IMR-90 (cell line): ENCODE measurements at regions not wholly inside any gene's neighbourhood (a gene's known extent, or its start where the extent isn't known, plus 50 kb on each side); places are given as distances from the start of the nearest gene placed in this dataset.

ENCODE experiments used
- ATAC-seq: fragments of 200-7000 bp; cut with Tn5 transposase; 2 replicates; pipeline ENCODE4 v1.9.1; 2020; ENCODE audit warnings: low read depth, mild to moderate bottlenecking, moderate library complexity
- BruUV-seq: library from RNA; stranded (reverse); fragments of 400-500 nt; replicated peaks from 2 replicates; lab custom pipeline; 2021; lab: Mats Ljungman, UMichigan
- CTCF ChIA-PET: fragments of 300-600 bp; formaldehyde crosslinking; extraction: SDS; loops from one replicate; lab custom pipeline; 2021; ENCODE audit warnings: antibody characterized with exemption; lab: Yijun Ruan, JAX
- POLR2A ChIA-PET: fragments of 300-600 bp; sonication (Branson Sonifier 250); formaldehyde crosslinking; loops from one replicate; lab custom pipeline; 2022; ENCODE audit warnings: antibody characterized with exemption; ENCODE audit not compliant: unreplicated experiment; lab: Charles Lee
- DNase-seq: peaks from one replicate; pipeline ENCODE4 v3.0.0; 2013
- H2AFZ ChIP-seq: replicated peaks from 2 replicates; pipeline ENCODE3; 2013; ENCODE audit warnings: low read length, mild to moderate bottlenecking; ENCODE audit not compliant: poor library complexity
- H2AK5ac ChIP-seq: 2 replicates; pipeline ENCODE4 v1.6.1; 2013; ENCODE audit warnings: low read depth, low read length, inconsistent platforms
- H2AK9ac ChIP-seq: replicated peaks from 2 replicates; pipeline ENCODE3; 2013; ENCODE audit warnings: mild to moderate bottlenecking, low read depth, low read length, moderate library complexity; ENCODE audit not compliant: poor library complexity
- H2BK120ac ChIP-seq: 2 replicates; pipeline ENCODE4 v1.6.1; 2013; ENCODE audit warnings: low read depth, low read length, inconsistent platforms
- H2BK15ac ChIP-seq: 3 replicates; pipeline ENCODE4 v1.6.1; 2013; ENCODE audit warnings: low read depth, low read length, inconsistent platforms
- H2BK20ac ChIP-seq: 2 replicates; pipeline ENCODE4 v1.6.1; 2013; ENCODE audit warnings: low read depth, mild to moderate bottlenecking, inconsistent platforms, low read length, moderate library complexity
- H2BK5ac ChIP-seq: 2 replicates; pipeline ENCODE4 v1.6.1; 2013; ENCODE audit warnings: mild to moderate bottlenecking, low read depth, low read length, inconsistent platforms; ENCODE audit not compliant: poor library complexity, severe bottlenecking
- H3K14ac ChIP-seq: replicated peaks from 2 replicates; pipeline ENCODE4 v1.6.1; 2013; ENCODE audit warnings: low read depth, low read length, inconsistent platforms
- H3K18ac ChIP-seq: 2 replicates; pipeline ENCODE4 v1.6.1; 2013; ENCODE audit warnings: low read depth, low read length, control low read depth
- H3K23ac ChIP-seq: 2 replicates; pipeline ENCODE4 v1.6.1; 2013; ENCODE audit warnings: low read depth, low read length, inconsistent platforms
- H3K27ac ChIP-seq: 2 replicates; pipeline ENCODE4 v1.5.1; 2013; ENCODE audit warnings: mild to moderate bottlenecking, control low read depth, low read length; ENCODE audit not compliant: insufficient read depth
- H3K27me3 ChIP-seq: 2 replicates; pipeline ENCODE4 v1.6.1; 2013; ENCODE audit warnings: low read length; ENCODE audit not compliant: control insufficient read depth, insufficient read depth
- H3K36me3 ChIP-seq: 2 replicates; pipeline ENCODE4 v1.6.1; 2013; ENCODE audit warnings: low read length, mixed read lengths; ENCODE audit not compliant: control insufficient read depth, insufficient read depth
- H3K4ac ChIP-seq: 2 replicates; pipeline ENCODE4 v1.6.1; 2013; ENCODE audit warnings: low read depth, low read length, inconsistent platforms
- H3K4me1 ChIP-seq: 2 replicates; pipeline ENCODE4 v1.6.1; 2013; ENCODE audit warnings: low read length, mixed read lengths; ENCODE audit not compliant: control insufficient read depth, insufficient read depth
- H3K4me2 ChIP-seq: 2 replicates; pipeline ENCODE4 v1.6.1; 2013; ENCODE audit warnings: low read depth, mild to moderate bottlenecking, control low read depth, low read length, moderate library complexity
- H3K4me3 ChIP-seq: 2 replicates; pipeline ENCODE4 v1.5.1; 2013; ENCODE audit warnings: low read depth, mild to moderate bottlenecking, control low read depth, low read length, moderate library complexity; ENCODE audit not compliant: insufficient read depth
- H3K56ac ChIP-seq: 2 replicates; pipeline ENCODE4 v1.6.1; 2013; ENCODE audit warnings: low read length, inconsistent platforms; ENCODE audit not compliant: insufficient read depth; ENCODE audit errors: extremely low read depth
- H3K79me1 ChIP-seq, 2 experiments: 2 replicates each; pipeline ENCODE4 v1.6.1; 2013; ENCODE audit warnings: low read length in 2 of 2, inconsistent platforms in 1 of 2, low read depth in 1 of 2
- H3K9ac ChIP-seq: 2 replicates; pipeline ENCODE4 v1.6.1; 2013; ENCODE audit warnings: low read depth, low read length, control low read depth
- H3K9me1 ChIP-seq: 2 replicates; pipeline ENCODE4 v1.6.1; 2013; ENCODE audit warnings: low read length, inconsistent platforms; ENCODE audit not compliant: insufficient read depth
- H3K9me3 ChIP-seq: 2 replicates; pipeline ENCODE4 v1.6.1; 2013; ENCODE audit warnings: low read length; ENCODE audit not compliant: control insufficient read depth, insufficient read depth
- H4K20me1 ChIP-seq: 2 replicates; pipeline ENCODE4 v1.6.1; 2013; ENCODE audit warnings: low read length, inconsistent platforms; ENCODE audit not compliant: insufficient read depth
- H4K5ac ChIP-seq: 2 replicates; pipeline ENCODE4 v1.6.1; 2013; ENCODE audit warnings: mild to moderate bottlenecking, low read depth, low read length, control low read depth
- H4K8ac ChIP-seq, 2 experiments: 2 replicates each; pipeline ENCODE4 v1.6.1; 2013; ENCODE audit warnings: low read depth in 2 of 2, low read length in 2 of 2, control low read depth in 1 of 2, inconsistent platforms in 1 of 2
- H4K91ac ChIP-seq: 2 replicates; pipeline ENCODE4 v1.6.1; 2013; ENCODE audit warnings: low read depth, low read length, inconsistent platforms; ENCODE audit not compliant: insufficient read depth
- BHLHE40 ChIP-seq: fragments of 150-350 bp; IDR thresholded peaks from 2 replicates; pipeline ENCODE4 v1.6.1; 2016; ENCODE audit warnings: mild to moderate bottlenecking, low read depth, low read length
- CEBPB ChIP-seq: IDR thresholded peaks from 2 replicates; pipeline ENCODE4 v1.6.1; 2012; ENCODE audit warnings: low read depth, low read length, improper control_type of control experiment
- CHD1 ChIP-seq: IDR thresholded peaks from 2 replicates; pipeline ENCODE4 v1.6.1; 2012; ENCODE audit warnings: low read depth, low read length, improper control_type of control experiment
- FOS ChIP-seq: fragments of 150-350 bp; IDR thresholded peaks from 2 replicates; pipeline ENCODE4 v1.6.1; 2016; ENCODE audit warnings: low read depth, low read length
- MAFK ChIP-seq: IDR thresholded peaks from 2 replicates; pipeline ENCODE4 v1.6.1; 2012; ENCODE audit warnings: low read depth, low read length, improper control_type of control experiment
- MAZ ChIP-seq: IDR thresholded peaks from 2 replicates; pipeline ENCODE4 v1.6.1; 2012; ENCODE audit warnings: low read depth, mild to moderate bottlenecking, low read length, improper control_type of control experiment, moderate library complexity, borderline replicate concordance
- MXI1 ChIP-seq: IDR thresholded peaks from 2 replicates; pipeline ENCODE4 v1.6.1; 2012; ENCODE audit warnings: low read depth, mild to moderate bottlenecking, low read length, moderate library complexity, borderline replicate concordance
- NFE2L2 ChIP-seq: fragments of 150-350 bp; IDR thresholded peaks from 2 replicates; pipeline ENCODE4 v1.6.1; 2016; ENCODE audit warnings: low read depth, mild to moderate bottlenecking, low read length
- POLR2A ChIP-seq: IDR thresholded peaks from 2 replicates; pipeline ENCODE4 v1.6.1; 2012; ENCODE audit warnings: mild to moderate bottlenecking, low read depth, low read length
- RAD21 ChIP-seq: IDR thresholded peaks from 2 replicates; pipeline ENCODE4 v1.6.1; 2012; ENCODE audit warnings: low read length, improper control_type of control experiment
- RCOR1 ChIP-seq: IDR thresholded peaks from 2 replicates; pipeline ENCODE4 v1.6.1; 2012; ENCODE audit warnings: mild to moderate bottlenecking, low read length, improper control_type of control experiment; ENCODE audit not compliant: insufficient replicate concordance
- RFX5 ChIP-seq: IDR thresholded peaks from 2 replicates; pipeline ENCODE4 v1.8.0; 2012; ENCODE audit warnings: low read depth, mild to moderate bottlenecking, low read length, moderate library complexity
- SMC3 ChIP-seq: fragments of 150-350 bp; IDR thresholded peaks from 2 replicates; pipeline ENCODE4 v1.6.1; 2016; ENCODE audit warnings: low read depth, mild to moderate bottlenecking, antibody characterized with exemption, low read length, moderate library complexity
- WGBS, 2 experiments: methylation state at CpG; one replicate each; pipeline versions ENCODE4 v1.1.5 to v1.1.7; 2013; ENCODE audit warnings: missing lambda C conversion rate in 2 of 2; ENCODE audit not compliant: insufficient read length in 1 of 2; ENCODE audit errors: extremely low coverage in 2 of 2; 5-methylcytosine and 5-hydroxymethylcytosine counted together
- dilution Hi-C: fragments of 300-500 bp; cut with HindIII; formaldehyde crosslinking; loops from one replicate; pipeline ENCODE4 v1.14.3; 2018; ENCODE audit warnings: low sequenced_read_pairs; ENCODE audit not compliant: unreplicated experiment
- in situ Hi-C: fragments of 300-500 bp; cut with MboI; formaldehyde crosslinking; loops from 3 replicates; pipeline ENCODE4 v1.14.3; 2019; ENCODE audit warnings: low sequenced_read_pairs, inconsistent platforms, mixed read lengths
- intact Hi-C: fragments of 100-400 bp; cut with micrococcal nuclease; formaldehyde crosslinking; loops from 2 replicates; pipeline ENCODE4 v1.10.0; 2022
- TF ChIP-seq, protein P1 (sequence below): conservative IDR thresholded peaks from 2 replicates; pipeline ENCODE4 v1.5.1; 2012; ENCODE audit warnings: mild to moderate bottlenecking, low read depth, low read length, improper control_type of control experiment
- TF ChIP-seq, protein P2 (sequence below): fragments of 150-350 bp; IDR thresholded peaks from 2 replicates; pipeline ENCODE4 v1.6.1; 2017; ENCODE audit warnings: mild to moderate bottlenecking, antibody characterized with exemption, low read length, low read depth
- TF ChIP-seq, protein P3 (sequence below): fragments of 150-350 bp; IDR thresholded peaks from 2 replicates; pipeline ENCODE4 v1.6.1; 2016; ENCODE audit warnings: low read depth, mild to moderate bottlenecking, low read length, moderate library complexity, borderline replicate concordance

DNA sequence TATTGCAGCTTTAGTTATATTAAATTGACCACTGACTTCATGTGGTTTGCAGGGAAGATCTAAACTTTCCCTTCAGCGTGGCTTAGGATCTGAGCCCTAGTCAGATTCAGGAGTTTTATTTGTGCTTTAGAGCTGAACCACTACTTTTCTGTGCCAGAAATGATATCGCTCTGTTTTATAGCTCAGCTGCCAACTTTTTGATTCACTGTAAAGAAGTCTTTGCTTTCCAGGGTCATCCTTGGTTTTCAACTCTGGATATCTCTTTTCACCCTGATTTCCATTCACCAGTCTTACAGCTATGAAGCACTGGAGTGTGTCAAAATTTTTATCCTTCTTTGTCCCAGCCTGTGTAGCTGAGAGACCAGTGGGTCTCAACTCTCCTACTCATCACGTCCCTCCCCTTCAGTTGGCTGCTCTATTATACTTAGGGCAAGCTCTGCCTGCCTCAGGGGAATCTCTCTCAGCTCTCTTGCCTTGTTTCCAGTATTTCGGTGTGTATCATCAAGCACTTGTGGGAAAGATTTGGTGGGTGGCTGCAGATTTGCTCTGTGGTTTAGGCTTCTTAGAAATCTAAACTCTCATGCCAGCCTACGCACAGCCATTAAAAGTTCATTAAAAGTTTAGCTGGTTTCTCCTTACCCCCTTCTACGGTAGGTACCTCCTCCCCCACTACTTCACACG is 425.5 kb downstream of the TENT5A start:
- Histone ChIP-seq H2AK9ac (no peak overlapping the region), H3K23ac (no peak overlapping the region), H2BK120ac (no peak overlapping the region), H2BK15ac (no peak overlapping the region), H3K14ac (no peak overlapping the region), H4K20me1 (no peaks in the 10 kb centered on the region), H4K8ac (no peak overlapping the region), H2AFZ (no peak overlapping the region), H4K5ac (no peak overlapping the region), H3K9me1 (no peaks in the 10 kb centered on the region), H3K9ac (no peak overlapping the region), H3K18ac (no peak overlapping the region), H2BK5ac (no peak overlapping the region), H3K4me2 (no peak overlapping the region), H3K9me3 (no peaks in the 10 kb centered on the region), H3K36me3 (no peaks in the 10 kb centered on the region), H3K4me1 (no peaks in the 10 kb centered on the region), H3K27ac (no peak overlapping the region), H3K4ac (no peak overlapping the region), H4K91ac (no peak overlapping the region), H2BK20ac (no peak overlapping the region), H3K27me3 (no peaks in the 10 kb centered on the region), H3K56ac (no peak overlapping the region), H2AK5ac (no peak overlapping the region), H3K4me3 (no peak overlapping the region), H3K79me1 (no peaks in the 10 kb centered on the region)
- TF ChIP-seq SMC3: no peak
- TF ChIP-seq MAFK: no peak
- TF ChIP-seq MAZ: no peak
- no peak for TF ChIP-seq RAD21
- TF ChIP-seq, protein P1, sequence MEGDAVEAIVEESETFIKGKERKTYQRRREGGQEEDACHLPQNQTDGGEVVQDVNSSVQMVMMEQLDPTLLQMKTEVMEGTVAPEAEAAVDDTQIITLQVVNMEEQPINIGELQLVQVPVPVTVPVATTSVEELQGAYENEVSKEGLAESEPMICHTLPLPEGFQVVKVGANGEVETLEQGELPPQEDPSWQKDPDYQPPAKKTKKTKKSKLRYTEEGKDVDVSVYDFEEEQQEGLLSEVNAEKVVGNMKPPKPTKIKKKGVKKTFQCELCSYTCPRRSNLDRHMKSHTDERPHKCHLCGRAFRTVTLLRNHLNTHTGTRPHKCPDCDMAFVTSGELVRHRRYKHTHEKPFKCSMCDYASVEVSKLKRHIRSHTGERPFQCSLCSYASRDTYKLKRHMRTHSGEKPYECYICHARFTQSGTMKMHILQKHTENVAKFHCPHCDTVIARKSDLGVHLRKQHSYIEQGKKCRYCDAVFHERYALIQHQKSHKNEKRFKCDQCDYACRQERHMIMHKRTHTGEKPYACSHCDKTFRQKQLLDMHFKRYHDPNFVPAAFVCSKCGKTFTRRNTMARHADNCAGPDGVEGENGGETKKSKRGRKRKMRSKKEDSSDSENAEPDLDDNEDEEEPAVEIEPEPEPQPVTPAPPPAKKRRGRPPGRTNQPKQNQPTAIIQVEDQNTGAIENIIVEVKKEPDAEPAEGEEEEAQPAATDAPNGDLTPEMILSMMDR: no peak
- no peak for TF ChIP-seq FOS
- no peak for TF ChIP-seq POLR2A
- TF ChIP-seq CEBPB: no peak
- TF ChIP-seq RCOR1: no peak
- TF ChIP-seq MXI1: no peak
- TF ChIP-seq, protein P2, sequence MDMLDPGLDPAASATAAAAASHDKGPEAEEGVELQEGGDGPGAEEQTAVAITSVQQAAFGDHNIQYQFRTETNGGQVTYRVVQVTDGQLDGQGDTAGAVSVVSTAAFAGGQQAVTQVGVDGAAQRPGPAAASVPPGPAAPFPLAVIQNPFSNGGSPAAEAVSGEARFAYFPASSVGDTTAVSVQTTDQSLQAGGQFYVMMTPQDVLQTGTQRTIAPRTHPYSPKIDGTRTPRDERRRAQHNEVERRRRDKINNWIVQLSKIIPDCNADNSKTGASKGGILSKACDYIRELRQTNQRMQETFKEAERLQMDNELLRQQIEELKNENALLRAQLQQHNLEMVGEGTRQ: no peak
- TF ChIP-seq, protein P3, sequence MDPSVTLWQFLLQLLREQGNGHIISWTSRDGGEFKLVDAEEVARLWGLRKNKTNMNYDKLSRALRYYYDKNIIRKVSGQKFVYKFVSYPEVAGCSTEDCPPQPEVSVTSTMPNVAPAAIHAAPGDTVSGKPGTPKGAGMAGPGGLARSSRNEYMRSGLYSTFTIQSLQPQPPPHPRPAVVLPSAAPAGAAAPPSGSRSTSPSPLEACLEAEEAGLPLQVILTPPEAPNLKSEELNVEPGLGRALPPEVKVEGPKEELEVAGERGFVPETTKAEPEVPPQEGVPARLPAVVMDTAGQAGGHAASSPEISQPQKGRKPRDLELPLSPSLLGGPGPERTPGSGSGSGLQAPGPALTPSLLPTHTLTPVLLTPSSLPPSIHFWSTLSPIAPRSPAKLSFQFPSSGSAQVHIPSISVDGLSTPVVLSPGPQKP: no peak
- TF ChIP-seq BHLHE40: no peak
- no peak for TF ChIP-seq CHD1
- TF ChIP-seq RFX5: no peak
- TF ChIP-seq NFE2L2: no peak
- BruUV-seq: no TSS peak
- ChIA-PET POLR2A (no interaction called here), CTCF (no interaction called here)
- peak; percentile 4 for DNase-seq
- intact Hi-C loops (no loop called here), dilution Hi-C loops (no loop called here), in situ Hi-C loops (no loop called here)
- no peak for ATAC-seq
- WGBS, 2 experiments: no CpG with 5 or more reads among the region's 7 CpGs
